Urothelium cell line (cell line): ENCODE measurements at regions not wholly inside any gene's neighbourhood (a gene's known extent, or its start where the extent isn't known, plus 50 kb on each side); places are given as distances from the start of the nearest gene placed in this dataset.
A peak's percentile ranks its signal among the peaks of the same experiment; 100 is the strongest.

ENCODE experiments used
- DNase-seq: peaks from one replicate; pipeline ENCODE4 v3.0.0; 2011; ENCODE audit warnings: low spot score, mixed read lengths
- FAIRE-seq: peaks from 2 replicates; lab custom pipeline; 2011; peaks lifted over from hg19 to GRCh38; lab: Jason Lieb, UNC

DNA sequence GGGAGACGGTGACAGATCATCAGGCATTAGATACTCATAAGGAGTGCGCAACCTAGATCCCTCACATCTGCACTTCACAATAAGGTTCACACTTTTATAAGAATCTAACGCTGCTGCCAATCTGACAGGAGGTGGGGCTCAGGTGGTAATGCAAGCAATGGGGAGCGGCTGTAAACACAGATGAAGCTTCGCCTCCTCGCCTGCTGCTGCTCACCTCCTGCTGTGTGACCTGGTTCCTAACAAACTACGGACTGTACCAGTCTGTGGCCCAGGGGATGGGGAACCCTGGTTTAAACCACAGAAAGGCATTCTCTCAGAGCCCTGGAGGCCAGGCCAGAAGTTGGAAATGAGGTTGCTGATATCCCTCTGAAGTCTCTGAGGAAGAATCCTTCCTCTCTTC is 323.6 kb downstream of the DRD1 start:
- no peak for DNase-seq
- no peak for FAIRE-seq

DNA sequence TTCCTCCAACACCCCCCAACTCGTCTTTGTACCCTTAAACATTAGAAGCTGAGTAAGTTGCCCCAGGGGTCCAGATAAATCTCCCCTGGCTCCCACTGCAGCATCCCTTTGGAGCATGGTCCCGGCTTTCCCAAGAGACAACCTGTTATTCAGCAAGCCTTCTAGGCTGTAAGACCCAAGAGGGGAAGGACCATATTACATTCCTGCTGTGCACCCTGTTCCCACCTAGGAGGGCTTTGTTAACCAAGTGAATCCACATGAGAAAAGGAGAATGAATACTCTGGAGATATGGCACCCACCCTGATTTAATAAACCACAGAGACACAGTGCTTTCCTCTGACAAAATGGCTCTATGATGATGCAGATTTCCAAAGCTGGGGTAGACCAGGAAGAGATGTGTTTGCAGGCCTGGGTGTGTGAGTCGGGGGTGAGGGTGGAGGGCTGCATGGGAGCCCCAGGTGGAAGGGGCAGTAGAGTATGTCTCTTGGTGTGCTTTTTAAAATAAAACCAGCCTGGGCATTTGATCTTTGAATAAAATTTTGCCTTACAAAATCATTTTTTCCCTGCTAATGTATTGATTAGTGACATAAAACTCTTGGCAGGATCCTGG is 325.2 kb downstream of the DRD1 start:
- DNase-seq = no peak
- FAIRE-seq = no peak

GRCh38 chr5:175116466-175117048 is 327.4 kb downstream of the DRD1 start:
- no peak for DNase-seq
- FAIRE-seq = no peak

DNA sequence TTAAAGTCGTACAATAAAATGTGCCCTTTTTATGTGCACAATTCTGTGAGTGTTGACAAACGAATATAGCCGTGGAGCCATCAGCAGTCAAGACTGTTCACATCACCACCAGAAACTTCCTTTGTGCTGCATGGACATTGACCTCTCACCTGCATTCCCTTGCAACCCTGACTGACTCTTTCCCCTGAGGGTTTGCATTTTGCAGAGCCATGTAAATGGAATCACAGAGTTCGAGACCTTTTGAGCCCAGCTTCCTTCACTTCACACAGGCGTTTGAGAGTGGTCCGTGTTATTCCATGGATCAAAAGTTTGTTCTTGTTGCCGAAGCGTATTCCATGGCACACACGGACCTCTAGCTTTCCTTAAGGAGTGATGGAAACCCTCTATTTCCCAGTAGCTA is 328.2 kb downstream of the DRD1 start:
- no peak for FAIRE-seq
- DNase-seq = no peak

- FAIRE-seq = no peak
- DNase-seq = no peak
Observed at GRCh38 chr5:175113947-175114346, 330.0 kb downstream of the DRD1 start.

DNA sequence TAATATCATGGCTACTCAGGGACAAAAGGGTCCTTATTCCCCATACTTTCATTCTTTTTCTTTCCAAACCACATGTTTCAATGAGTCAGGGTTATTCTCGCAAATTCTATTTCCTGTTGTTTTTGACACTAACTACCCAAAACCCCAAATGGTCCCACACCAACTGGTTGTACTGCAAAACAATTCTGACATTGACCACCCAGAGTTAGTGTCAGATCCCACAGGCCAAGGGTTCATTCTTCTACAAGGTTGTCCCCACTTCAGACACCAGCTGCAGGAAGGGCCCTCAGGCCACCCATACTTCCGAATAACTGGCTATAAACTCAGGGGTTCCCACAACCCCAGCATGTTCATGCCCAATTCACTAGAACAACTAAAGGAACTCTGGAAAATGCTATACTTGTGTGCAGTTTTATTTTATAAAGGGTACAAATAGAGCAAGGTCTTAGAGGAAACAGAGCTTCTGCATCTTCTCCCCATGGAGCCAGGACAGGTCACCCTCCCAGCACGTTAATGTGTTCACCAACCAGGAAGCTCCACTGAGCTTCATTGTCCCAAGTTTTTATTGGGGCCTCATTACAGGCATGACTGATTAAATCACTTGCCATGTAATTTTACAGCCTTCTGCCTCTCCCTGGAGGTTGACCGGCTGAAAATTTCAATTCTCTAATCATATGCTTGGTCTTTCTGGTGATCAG is 334.8 kb downstream of the DRD1 start:
- FAIRE-seq = no peak
- no peak for DNase-seq

DNA sequence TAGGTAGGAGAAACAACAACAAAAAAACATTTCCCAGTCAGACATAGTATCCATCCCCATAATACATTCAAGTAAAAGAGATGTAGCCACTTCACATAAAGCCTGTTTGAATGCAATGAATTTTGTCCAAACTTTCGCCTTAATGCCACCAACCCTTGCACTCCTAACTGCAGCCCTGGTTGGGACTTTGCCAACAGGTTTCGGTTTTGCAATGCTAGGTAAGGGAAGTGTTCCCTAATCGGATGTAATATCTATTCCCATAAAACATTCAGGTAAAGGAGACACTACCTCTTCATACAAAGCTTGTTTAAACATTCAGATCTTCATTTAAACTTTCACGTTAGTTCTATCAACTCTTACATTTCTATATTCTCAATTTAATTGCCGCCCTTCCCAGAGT is 336.1 kb downstream of the DRD1 start:
- FAIRE-seq (no peak), DNase-seq (no peak)

GRCh38 chr5:175107028-175107588 is 336.9 kb downstream of the DRD1 start:
- DNase-seq (no peak), FAIRE-seq (peak; percentile 17)

DNA sequence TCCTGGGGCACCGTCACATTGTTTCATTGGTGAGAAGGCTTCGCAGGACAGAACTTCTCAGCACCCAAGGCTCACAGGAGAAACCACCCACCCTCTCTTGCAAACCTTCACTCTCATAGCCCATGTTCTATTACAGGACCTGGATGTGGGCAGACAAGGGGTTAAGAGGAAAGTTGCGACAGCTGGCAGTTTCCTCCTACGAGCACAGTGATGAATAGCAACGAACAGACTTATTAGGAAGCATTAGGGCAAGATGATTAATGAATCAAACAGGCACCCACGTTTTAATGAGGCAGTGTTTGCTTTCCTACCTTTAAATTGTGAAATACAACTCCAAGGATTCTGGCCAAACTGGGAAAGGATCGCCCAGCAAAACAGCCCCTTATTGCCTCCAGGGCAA is 339.3 kb downstream of the DRD1 start:
- no peak for FAIRE-seq
- DNase-seq = no peak

- FAIRE-seq = no peak
Observed at GRCh38 chr5:175103746-175104145, 340.2 kb downstream of the DRD1 start.

DNA sequence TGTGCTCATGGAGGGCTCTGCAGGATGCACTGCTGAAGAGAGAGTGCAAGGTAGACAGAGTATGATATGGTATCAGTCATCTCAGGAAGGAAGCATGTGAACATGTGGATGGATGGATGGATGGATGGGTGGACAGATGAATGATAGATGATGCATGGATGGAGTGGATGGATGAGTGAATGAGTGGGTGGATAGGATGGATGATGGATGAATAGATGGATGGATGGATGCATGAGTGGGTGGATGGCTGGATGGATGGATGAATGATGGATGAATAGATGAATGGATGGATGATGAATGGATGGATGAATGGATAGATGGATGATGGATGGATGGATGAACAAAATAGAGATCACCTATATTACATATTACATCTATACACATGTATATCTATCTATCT is 341.3 kb downstream of the DRD1 start:
- DNase-seq = no peak
- FAIRE-seq = no peak

More at GRCh38 chr5:175103746-175104145, 340.2 kb downstream of the DRD1 start:
- DNase-seq = no peak

DNA sequence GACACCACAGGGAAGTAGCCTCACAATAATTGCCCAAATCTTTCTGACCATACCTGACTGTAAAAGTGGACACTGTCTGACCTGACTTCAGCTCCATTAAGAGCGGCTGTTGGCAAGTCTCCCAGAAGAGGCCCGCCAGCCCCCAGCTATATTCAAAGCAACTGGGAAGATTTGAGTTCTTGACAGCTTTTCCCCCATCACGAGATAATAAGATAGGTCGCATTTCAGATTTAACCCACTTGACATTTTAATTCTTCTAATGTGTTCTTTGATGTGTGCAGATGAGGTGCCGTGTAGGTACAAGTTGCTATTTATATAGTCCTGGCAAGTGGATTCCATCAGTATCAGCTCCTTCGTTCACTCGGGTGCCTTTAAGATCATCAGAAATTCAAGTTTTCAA is 345.7 kb downstream of the DRD1 start:
- DNase-seq (no peak), FAIRE-seq (no peak)

GRCh38 chr5:175096469-175097165 is 347.4 kb downstream of the DRD1 start:
- FAIRE-seq (no peak), DNase-seq (no peak)

GRCh38 chr5:175094461-175094860 is 349.5 kb downstream of the DRD1 start:
- no peak for DNase-seq
- no peak for FAIRE-seq

DNA sequence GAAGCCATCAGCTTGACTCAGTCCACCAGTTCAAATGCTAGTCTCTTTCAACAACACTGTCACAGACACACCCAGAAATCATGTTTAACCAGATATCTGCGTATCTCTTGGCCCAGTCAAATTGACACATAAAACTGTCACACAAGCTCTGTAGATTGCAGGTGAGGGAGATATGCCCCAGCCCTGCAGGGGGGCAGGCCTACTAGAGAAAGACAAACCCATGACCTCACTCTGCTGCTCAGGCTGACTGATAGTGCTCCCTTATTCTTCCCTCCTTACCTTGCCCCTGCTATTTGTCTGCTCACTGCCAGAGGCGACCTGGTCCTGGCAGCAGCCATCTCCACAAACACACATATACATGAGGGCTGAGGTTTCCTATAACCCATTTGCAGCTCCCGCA is 351.3 kb downstream of the DRD1 start:
- DNase-seq (no peak), FAIRE-seq (no peak)

DNA sequence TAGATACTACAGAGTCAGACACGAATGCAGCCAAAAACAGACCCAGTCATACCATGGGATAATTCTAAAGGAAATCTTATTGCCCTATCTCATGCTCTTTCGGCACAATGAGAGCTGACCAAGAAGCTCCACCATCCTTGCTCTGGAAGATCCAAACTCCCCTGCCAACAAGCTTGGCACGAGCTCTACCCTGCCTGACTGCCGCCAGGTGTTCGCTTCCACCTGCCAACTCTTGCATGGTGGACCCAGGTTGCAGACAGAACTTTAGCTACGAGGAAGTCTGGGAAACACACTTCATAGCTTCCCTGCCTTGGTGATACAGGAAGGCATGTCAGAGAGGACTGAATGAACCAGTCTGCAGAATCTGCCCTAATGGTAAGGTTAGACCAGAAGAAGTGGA is 355.0 kb downstream of the DRD1 start:
- FAIRE-seq (no peak), DNase-seq (no peak)

GRCh38 chr5:175082866-175083590 is 358.6 kb downstream of the MSX2 start:
- FAIRE-seq (no peak), DNase-seq (no peak)

DNA sequence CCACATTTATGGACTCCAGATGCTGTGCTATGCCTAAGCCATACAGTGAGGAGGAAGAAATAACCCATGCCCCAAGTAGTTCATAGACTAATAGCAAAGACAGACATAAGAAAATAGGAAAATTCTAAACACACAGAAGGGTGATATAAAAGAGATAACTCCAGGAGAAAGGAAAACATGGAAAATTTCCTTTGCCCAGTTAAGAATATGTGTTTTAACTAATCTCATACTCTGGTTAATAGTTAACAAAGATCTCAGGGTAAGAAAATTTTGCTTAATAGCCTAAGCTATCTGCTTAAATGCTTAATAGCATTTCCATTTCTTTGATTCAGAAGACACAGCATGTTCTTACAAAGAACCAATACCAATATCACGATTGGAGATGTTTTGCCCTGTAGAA is 358.0 kb downstream of the MSX2 start:
- FAIRE-seq = no peak
- no peak for DNase-seq

DNA sequence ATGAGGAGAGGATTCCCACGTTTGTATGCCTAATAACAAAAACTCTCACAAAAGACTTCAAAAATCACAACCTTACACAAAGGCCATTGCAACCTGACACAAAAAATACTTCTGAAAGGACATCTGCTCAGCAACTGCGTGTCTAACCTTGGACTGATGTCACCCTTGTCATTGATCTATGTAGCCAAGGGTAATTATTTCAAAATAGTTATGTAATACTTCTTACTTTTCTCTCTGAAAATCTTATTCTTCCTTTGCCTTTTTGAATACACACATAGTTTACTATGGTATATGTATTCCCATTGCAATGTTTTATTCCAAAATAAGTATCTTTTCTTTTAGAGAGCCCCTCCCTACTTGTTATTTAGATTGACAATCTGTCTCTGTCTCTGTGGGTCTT is 355.3 kb downstream of the MSX2 start:
- FAIRE-seq (no peak), DNase-seq (no peak)

- DNase-seq (no peak), FAIRE-seq (no peak)
Observed at GRCh38 chr5:175070283-175070682, 345.9 kb downstream of the MSX2 start.

DNA sequence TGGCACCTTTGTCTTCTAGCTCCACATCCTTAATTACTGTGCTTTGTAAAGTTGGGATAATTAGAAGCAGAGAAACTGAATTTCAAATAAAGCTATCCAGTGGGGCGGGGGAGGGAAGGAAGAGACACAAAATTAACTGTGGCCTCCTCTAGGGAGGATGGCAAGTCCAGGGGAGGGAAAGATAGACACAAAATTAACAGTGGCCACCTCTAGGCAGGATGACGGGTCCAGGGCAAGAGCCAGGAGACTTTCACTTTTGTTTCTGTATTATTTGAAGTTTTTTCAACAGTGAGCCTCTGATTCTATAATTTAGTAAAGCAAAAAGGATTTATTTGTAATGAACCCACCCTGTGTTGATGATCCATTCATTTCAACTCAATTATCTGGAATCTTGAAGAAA is 335.9 kb downstream of the MSX2 start:
- FAIRE-seq (no peak), DNase-seq (peak; percentile 22)
